Psoas muscle (tissue), 7 donors: ENCODE measurements at regions not wholly inside any gene's neighbourhood (a gene's known extent, or its start where the extent isn't known, plus 50 kb on each side); places are given as distances from the start of the nearest gene placed in this dataset.
"Not testable (repeated sequence)": the region's sequence is repeated elsewhere in the genome, so short reads cannot be mapped to it uniquely, and the experiment has no call there.

Experiments used
- ATAC-seq, 4 donors: fragments of 200-7000 bp; cut with Tn5 transposase; one replicate each; pipeline ENCODE4 v1.9.1; 2020; ENCODE audit warnings: moderate library complexity in 3 of 4, mild to moderate bottlenecking in 2 of 4
- DNase-seq, 2 donors: peaks; one replicate each; pipeline ENCODE4 v3.0.0-alpha.2; 2020
- H3K27ac ChIP-seq: fragments of 200-600 bp; one replicate; pipeline ENCODE4 v1.8.0; 2022
- H3K27me3 ChIP-seq, 3 donors: fragments of 200-600 bp in 1 of 3; one replicate each; pipeline versions ENCODE4 v1.6.1 to v1.8.0; 2013 to 2022; ENCODE audit warnings: low read length in 2 of 3, mild to moderate bottlenecking in 2 of 3, moderate library complexity in 1 of 3; ENCODE audit not compliant: insufficient read depth in 3 of 3
- H3K36me3 ChIP-seq, 2 donors: fragments of 200-600 bp in 1 of 2; one replicate each; pipeline versions ENCODE4 v1.6.1 to v1.8.0; 2013 to 2022; ENCODE audit warnings: low read depth in 1 of 2, mild to moderate bottlenecking in 1 of 2, moderate library complexity in 1 of 2; ENCODE audit not compliant: insufficient read depth in 1 of 2
- H3K4me1 ChIP-seq: fragments of 200-600 bp; one replicate; pipeline ENCODE4 v1.8.0; 2022
- H3K4me3 ChIP-seq: fragments of 200-600 bp; one replicate; pipeline ENCODE4 v1.8.0; 2022; ENCODE audit warnings: mild to moderate bottlenecking
- H3K9me3 ChIP-seq: fragments of 200-600 bp; one replicate; pipeline ENCODE4 v1.8.0; 2022
- WGBS, 3 donors: extraction: QIAGEN DNeasy Blood & Tissue Kit; methylation state at CpG; one replicate each; pipeline versions ENCODE4 v1.1.6 to v1.1.7; 2013; 5-methylcytosine and 5-hydroxymethylcytosine counted together
- intact Hi-C, 2 donors: fragments of 100-400 bp; cut with DNase I; formaldehyde crosslinking; loops; one replicate each; pipeline versions ENCODE4 v1.11.0 to v1.14.2; 2022
- TF ChIP-seq, protein P1 (sequence below): fragments of 200-600 bp; IDR thresholded peaks from one replicate; pipeline ENCODE4 v1.8.0; 2022; ENCODE audit warnings: antibody characterized with exemption
- donor health status: healthy with polysubstance abuse.
- donor health status: DM: no; HTN: no; CAD: no; lungs with moderate emphysema.
- donor health status: Bipolar disorder and iron deficiency.
- donor health status: healthy.
- donor health status: DM: yes; HTN: yes; CAD: no.
- donor health status: DM: no; HTN: no; CAD: no.
- donor health status: DM: yes; HTN: yes; CAD: no.

DNA sequence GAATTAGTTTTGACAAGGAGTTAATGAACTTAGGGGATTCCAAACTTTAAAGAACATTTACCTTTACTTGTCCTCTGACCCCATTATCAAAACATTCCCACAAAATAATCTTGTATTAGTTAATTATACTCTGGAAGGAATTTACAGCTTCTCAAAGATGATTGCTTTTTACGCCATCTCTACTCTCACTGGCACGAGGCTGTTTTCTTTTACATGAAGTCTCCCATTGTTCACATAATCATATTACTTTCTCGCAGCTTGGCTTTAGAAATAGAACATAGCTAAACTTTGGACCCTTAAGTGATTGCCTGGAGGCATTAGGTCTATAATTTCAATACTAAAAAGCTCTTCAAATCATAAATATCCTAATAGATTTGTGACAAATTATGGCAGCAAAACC is 592.9 kb downstream of the TRIML1 start:
- H3K4me1 ChIP-seq = no peaks in the 10 kb centered on the region
- no peak for ATAC-seq
- no peaks in the 10 kb centered on the region for H3K9me3 ChIP-seq
- H3K27ac ChIP-seq = no peak overlapping the region
- intact Hi-C loops = no loop called here
- TF ChIP-seq, protein P1, sequence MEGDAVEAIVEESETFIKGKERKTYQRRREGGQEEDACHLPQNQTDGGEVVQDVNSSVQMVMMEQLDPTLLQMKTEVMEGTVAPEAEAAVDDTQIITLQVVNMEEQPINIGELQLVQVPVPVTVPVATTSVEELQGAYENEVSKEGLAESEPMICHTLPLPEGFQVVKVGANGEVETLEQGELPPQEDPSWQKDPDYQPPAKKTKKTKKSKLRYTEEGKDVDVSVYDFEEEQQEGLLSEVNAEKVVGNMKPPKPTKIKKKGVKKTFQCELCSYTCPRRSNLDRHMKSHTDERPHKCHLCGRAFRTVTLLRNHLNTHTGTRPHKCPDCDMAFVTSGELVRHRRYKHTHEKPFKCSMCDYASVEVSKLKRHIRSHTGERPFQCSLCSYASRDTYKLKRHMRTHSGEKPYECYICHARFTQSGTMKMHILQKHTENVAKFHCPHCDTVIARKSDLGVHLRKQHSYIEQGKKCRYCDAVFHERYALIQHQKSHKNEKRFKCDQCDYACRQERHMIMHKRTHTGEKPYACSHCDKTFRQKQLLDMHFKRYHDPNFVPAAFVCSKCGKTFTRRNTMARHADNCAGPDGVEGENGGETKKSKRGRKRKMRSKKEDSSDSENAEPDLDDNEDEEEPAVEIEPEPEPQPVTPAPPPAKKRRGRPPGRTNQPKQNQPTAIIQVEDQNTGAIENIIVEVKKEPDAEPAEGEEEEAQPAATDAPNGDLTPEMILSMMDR = no peak
- no peak for DNase-seq
- no peaks in the 10 kb centered on the region for H3K27me3 ChIP-seq
- no peaks in the 10 kb centered on the region for H3K36me3 ChIP-seq
- 81 to 86% (median 82%) methylated on average over 3 of the region's 3 CpGs for WGBS, 3 donors
- H3K4me3 ChIP-seq = no peak overlapping the region

DNA sequence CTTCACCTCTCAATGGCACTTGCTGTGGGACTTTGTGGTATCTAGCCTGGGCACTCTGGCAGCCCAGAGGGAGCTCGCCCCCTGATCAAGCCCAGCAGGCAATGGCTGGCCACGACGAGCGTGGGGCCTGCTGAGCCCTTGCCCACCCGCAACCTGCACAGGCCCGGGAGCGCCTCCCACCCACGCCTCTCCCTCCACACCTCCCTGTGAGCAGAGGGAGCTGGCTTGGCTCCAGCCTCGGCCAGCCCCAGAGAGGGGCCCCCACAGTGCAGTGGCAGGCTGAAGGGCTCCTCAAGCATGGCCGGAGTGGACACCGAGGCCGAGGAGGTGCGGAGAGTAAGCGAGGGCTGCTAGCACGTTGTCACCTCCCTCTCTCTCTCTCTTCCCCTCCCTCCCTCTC is 595.8 kb downstream of the TRIML1 start:
- DNase-seq = no peak
- H3K4me3 ChIP-seq = no peak overlapping the region
- intact Hi-C loops = no loop called here
- H3K36me3 ChIP-seq = no peaks in the 10 kb centered on the region
- TF ChIP-seq, protein P1 = no peak
- no peaks in the 10 kb centered on the region for H3K4me1 ChIP-seq
- no peaks in the 10 kb centered on the region for H3K9me3 ChIP-seq
- no peaks in the 10 kb centered on the region for H3K27me3 ChIP-seq
- no peak overlapping the region for H3K27ac ChIP-seq
- WGBS, 3 donors = 91 to 93% (median 93%) methylated on average over 15 of the region's 15 CpGs
- no peak for ATAC-seq

DNA sequence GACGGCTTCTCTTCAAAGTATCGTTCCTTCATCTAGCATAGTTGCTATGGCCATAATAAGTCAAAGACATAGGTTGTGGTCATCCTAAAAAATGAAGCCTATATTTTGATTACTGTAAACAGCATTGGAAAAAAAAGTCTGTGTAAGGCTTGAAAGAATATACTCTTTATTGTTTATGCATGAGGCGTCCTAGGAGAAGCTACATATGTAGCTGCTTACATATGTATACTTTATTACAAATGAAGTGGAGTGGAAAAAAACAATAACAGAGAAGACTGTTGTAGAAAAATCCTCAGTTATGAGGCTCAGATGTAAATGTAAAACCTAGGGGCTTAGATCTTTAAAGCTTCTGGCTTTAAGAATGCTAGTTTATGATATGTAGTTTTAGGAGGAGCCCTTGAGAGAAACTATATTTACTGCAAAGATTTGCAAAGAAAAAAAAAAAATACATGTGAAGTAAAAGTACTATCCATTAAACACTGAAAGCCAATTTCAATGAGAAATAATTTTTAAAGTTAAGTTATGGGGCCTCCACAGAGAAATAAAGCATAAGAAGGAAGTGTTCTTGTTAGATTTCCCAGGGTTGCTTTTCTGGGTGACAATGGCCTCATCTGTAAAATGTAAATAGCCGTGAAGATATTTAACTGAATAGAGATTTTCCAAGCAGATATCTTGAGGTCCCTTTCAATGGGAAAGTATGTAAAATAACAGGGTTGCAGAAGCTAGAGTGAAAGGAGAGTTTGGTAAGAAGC is 598.2 kb downstream of the TRIML1 start:
- Histone ChIP-seq H3K27me3 (no peaks in the 10 kb centered on the region), H3K36me3 (no peaks in the 10 kb centered on the region), H3K9me3 (no peaks in the 10 kb centered on the region), H3K4me1 (no peaks in the 10 kb centered on the region), H3K27ac (no peak overlapping the region), H3K4me3 (no peak overlapping the region)
- ATAC-seq (no peak), DNase-seq (no peak)
- intact Hi-C loops = no loop called here
- TF ChIP-seq, protein P1 = no peak
- WGBS, 3 donors = 88 to 90% (median 89%) methylated on average over 4 of the region's 4 CpGs

DNA sequence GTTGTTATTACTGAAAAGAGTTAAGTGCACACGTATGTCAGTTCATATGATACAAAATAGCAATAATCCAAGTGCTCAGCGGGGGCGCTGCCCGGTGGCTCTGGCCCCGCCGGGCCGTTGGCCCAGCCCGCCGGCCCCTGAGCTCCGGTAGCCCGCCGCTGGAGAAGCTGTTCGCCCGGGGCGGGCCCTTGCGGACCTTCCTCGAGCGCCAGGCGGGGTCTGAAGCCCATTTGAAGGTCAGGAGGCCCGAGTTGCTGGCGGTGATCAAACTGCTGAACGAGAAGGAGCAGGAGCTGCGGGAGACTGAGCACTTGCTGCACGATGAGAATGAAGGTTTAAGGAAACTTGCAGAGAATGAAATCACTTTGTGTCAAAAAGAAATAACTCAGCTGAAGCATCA is 599.0 kb downstream of the TRIML1 start:
- H3K4me1 ChIP-seq, H3K9me3 ChIP-seq, H3K36me3 ChIP-seq, H3K27ac ChIP-seq, intact Hi-C loops, H3K27me3 ChIP-seq, DNase-seq: not testable (repeated sequence)
- 85 to 90% (median 90%) methylated on average over 14 to 20 of the region's 24 CpGs for WGBS, 3 donors
- ATAC-seq = peak in 2 of 4 donors; percentile 37 to 39
- H3K4me3 ChIP-seq = peak overlapping the region; percentile 55

DNA sequence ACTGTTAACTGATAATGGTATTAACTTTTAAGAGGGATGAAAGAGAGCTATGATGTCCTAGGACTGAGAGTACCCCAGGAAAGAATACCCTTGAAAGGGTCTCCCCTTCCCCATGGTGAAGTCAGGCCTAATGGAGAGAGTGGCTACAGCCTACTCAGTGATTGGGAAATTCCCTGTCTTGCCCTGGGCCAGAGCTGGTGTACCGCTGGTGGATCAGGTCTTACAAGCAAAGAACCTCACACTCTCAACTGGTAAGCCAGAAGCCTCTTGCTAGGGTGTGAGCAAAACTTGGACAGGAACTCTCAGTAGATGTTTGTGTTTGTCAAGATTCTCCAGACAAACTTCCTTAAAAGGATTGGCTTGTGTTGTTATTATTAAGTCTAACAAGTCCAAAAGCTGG is 600.9 kb downstream of the TRIML1 start:
- DNase-seq, ATAC-seq, H3K4me1 ChIP-seq, H3K4me3 ChIP-seq, H3K27ac ChIP-seq, H3K9me3 ChIP-seq, intact Hi-C loops, H3K27me3 ChIP-seq, H3K36me3 ChIP-seq: not testable (repeated sequence)
- WGBS, 3 donors = 79 to 100% (median 83%) methylated on average over 1 of the region's 1 CpG

DNA sequence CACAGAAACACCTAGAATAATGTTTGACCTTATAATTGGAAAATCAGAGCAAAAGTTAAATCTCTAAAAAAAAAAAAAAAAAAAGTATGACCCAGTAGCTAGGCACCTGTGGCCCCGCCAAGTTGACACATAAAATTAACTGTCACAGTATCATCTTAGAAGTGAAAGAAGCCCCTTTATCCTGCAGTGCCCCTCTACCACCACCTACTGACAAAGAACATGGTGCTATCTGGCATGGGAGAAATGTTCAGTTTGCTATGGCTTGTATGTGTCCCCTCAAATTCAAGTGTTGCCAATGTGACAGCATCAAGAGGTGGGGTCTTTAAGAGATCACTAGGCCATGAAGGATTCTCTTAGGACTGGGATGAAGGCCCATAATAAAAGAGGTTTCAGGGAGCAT is 601.5 kb downstream of the TRIML1 start:
- ATAC-seq, H3K27me3 ChIP-seq, H3K36me3 ChIP-seq, H3K4me3 ChIP-seq, H3K27ac ChIP-seq, H3K4me1 ChIP-seq, H3K9me3 ChIP-seq, DNase-seq, intact Hi-C loops: not testable (repeated sequence)
- 43% methylated on average over 1 of the region's 1 CpG; no CpG with 5 or more reads in 2 of the 3 donors for WGBS, 3 donors
